Heart left ventricle (tissue), 13 donors: ENCODE measurements at regions not wholly inside any gene's neighbourhood (a gene's known extent, or its start where the extent isn't known, plus 50 kb on each side); places are given as distances from the start of the nearest gene placed in this dataset.

Source experiments
- POLR2A ChIP-seq, 2 donors: fragments of 450-650 bp; IDR thresholded peaks; one replicate each; pipeline ENCODE4 v1.6.1; 2017; ENCODE audit warnings: antibody characterized with exemption in 2 of 2, mild to moderate bottlenecking in 2 of 2, moderate library complexity in 2 of 2
- TF ChIP-seq, protein P1 (sequence below), 12 donors: fragments of 200-600 bp; sonication (generic) in 4 of 12; IDR thresholded peaks; one replicate each; pipeline versions ENCODE4 v1.5.0 to v1.8.0; 2018 to 2022; ENCODE audit warnings: antibody characterized with exemption in 12 of 12, mild to moderate bottlenecking in 5 of 12
- donor health status: ischemic (EF 13 %, LVEDD 7.1; RV severe dilation, severe dysfunction).
- donor health status: DM: no; HTN: yes; CAD: no.
- donor health status: DM: no; HTN: no; CAD: no.
- donor health status: ischemic (EF 25% LVEDD 6.9; RV normal size, moderate dysfunction).
- donor health status: ischemic (EF 25% LVEDD 5.7; RV mildly dilated, moderate dysfunction).
- donor health status: ischemic (EF 35%, LVEDD 5.7; RV mildly dilated, moderate dysfunction).
- donor health status: nonischemic (EF 11% LVEDD 7.7; RV severe dilation, severe dysfunction).
- donor health status: DM: yes; HTN: yes; CAD: no.
- donor health status: PGD.
- donor health status: ischemic (EF 29% LVEDD 5.4; RV normal size, mild dysfunction).
- donor health status: nonischemic (EF 23%, LVEDD 6.1; RV moderate dilation, normal function).

DNA sequence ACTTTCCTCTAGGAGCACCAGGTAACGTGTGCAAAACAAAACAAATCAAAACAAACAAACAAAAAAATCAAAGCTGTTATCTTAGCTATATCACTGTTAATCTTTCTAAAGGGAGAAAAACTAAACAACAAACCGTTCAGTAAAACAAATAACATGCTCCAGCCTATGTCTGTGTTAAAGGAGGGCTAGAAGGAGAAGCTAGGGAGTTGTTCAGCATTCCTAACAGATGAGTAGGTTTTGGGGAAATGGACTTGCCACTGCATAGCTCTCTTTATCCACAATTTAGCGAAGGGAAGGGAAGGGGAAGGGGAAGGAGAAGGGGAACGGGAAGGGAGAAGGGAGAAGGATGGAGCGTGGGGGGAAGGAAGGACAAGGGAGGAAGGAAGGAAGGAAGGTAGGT is 134.2 kb upstream of the AKR1E2 start:
- TF ChIP-seq, protein P1, sequence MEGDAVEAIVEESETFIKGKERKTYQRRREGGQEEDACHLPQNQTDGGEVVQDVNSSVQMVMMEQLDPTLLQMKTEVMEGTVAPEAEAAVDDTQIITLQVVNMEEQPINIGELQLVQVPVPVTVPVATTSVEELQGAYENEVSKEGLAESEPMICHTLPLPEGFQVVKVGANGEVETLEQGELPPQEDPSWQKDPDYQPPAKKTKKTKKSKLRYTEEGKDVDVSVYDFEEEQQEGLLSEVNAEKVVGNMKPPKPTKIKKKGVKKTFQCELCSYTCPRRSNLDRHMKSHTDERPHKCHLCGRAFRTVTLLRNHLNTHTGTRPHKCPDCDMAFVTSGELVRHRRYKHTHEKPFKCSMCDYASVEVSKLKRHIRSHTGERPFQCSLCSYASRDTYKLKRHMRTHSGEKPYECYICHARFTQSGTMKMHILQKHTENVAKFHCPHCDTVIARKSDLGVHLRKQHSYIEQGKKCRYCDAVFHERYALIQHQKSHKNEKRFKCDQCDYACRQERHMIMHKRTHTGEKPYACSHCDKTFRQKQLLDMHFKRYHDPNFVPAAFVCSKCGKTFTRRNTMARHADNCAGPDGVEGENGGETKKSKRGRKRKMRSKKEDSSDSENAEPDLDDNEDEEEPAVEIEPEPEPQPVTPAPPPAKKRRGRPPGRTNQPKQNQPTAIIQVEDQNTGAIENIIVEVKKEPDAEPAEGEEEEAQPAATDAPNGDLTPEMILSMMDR (IDR thresholded peaks at IDR 0.05): no peak
- TF ChIP-seq POLR2A (IDR thresholded peaks at IDR 0.05): no peak
